Neural cell (in vitro differentiated cells): ENCODE measurements at regions not wholly inside any gene's neighbourhood (a gene's known extent, or its start where the extent isn't known, plus 50 kb on each side); places are given as distances from the start of the nearest gene placed in this dataset.

Experiments
- CTCF ChIP-seq: fragments of 450-650 bp; IDR thresholded peaks from 2 replicates; pipeline ENCODE4 v1.5.1; 2014; ENCODE audit warnings: antibody characterized with exemption, mild to moderate bottlenecking, moderate library complexity; ENCODE audit not compliant: poor library complexity, severe bottlenecking
- EP300 ChIP-seq: fragments of 450-650 bp; conservative IDR thresholded peaks from 2 replicates; pipeline ENCODE4 v1.6.1; 2014; ENCODE audit warnings: antibody characterized with exemption, mild to moderate bottlenecking, moderate library complexity; ENCODE audit not compliant: poor library complexity, severe bottlenecking
- EZH2 ChIP-seq: fragments of 200-600, 300-800 bp; shearing (Covaris generic), sonication (generic); IDR thresholded peaks from 2 replicates; pipeline ENCODE4 v1.6.1; 2014; ENCODE audit warnings: antibody characterized with exemption, low read length, borderline replicate concordance, mild to moderate bottlenecking; ENCODE audit not compliant: insufficient read depth, poor library complexity, severe bottlenecking
- POLR2AphosphoS5 ChIP-seq: IDR thresholded peaks from 2 replicates; pipeline ENCODE4 v1.6.1; 2012
- SMC3 ChIP-seq: fragments of 450-650 bp; conservative IDR thresholded peaks from 2 replicates; pipeline ENCODE4 v1.6.1; 2014; ENCODE audit warnings: antibody characterized with exemption, mild to moderate bottlenecking, moderate library complexity; ENCODE audit not compliant: poor library complexity
- TAF1 ChIP-seq: IDR thresholded peaks from 2 replicates; pipeline ENCODE4 v1.6.1; 2012; ENCODE audit warnings: low read depth

GRCh38 chr22:19590696-19591095 lies 66.5 kb upstream of the CLDN5 start:
- TF ChIP-seq CTCF (no peak), POLR2AphosphoS5 (no peak), TAF1 (no peak), EZH2 (no peak), EP300 (no peak), SMC3 (no peak)
